ENCODE measurements at regions not wholly inside any gene's neighbourhood (a gene's known extent, or its start where the extent isn't known, plus 50 kb on each side); places are given as distances from the start of the nearest gene placed in this dataset.
"Not testable (repeated sequence)": the region's sequence is repeated elsewhere in the genome, so short reads cannot be mapped to it uniquely, and the experiment has no call there.

DNA sequence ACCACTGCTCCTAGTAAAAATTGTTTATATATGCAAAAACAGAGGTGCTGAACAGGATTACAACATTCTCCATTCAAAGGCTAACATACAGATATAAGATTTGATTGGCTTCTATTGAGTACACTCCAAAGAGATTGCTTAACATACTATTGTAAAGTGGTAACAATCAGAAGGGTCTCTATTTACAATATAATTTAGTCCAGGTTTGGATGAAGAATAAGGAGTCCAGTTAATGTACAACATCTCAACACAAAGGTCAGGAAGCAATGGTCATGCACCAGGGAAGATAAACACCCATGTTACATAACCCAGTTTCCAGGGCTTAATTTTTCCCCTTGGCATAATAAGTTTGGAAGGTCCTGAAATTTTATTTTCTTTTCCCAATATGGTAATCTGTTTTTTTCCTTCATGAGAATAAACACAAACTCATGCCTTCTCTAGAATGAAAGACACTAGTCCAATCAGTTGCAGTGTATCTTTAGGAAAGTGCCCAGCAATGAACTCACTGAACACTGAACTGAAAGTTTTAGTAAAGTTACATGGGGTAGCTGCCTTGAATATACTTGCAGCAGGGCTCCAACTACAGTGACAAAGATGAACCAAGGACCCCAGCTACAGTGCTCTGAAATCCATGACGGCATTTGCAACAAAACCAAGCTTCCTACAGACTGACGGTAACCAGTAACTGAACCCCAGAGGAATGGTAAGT, 255.3 kb upstream of the GJE1 start:
- WGBS (ENCODE audit: low lambda C conversion rate, missing lambda C conversion rate), result 99% methylated on average over 2 of the region's 2 CpGs
- Histone ChIP-seq H3K4me2 (no peak overlapping the region), H3K27ac (no peak overlapping the region), H3K36me3 (replicated peaks; ENCODE audit: insufficient read depth, low read depth) (no peaks in the 10 kb centered on the region), H4K20me1 (ENCODE audit: insufficient read depth, poor library complexity, severe bottlenecking) (no peaks in the 10 kb centered on the region), H3K9me2 (replicated peaks; ENCODE audit: insufficient read depth) (no peaks in the 10 kb centered on the region), H3K4me1 (ENCODE audit: insufficient read depth) (no peaks in the 10 kb centered on the region), H3K27me3 (no peaks in the 10 kb centered on the region), H3K79me2 (no peaks in the 10 kb centered on the region), H3K9me3 (ENCODE audit: low read depth) (no peaks in the 10 kb centered on the region), H3K4me3 (no peak overlapping the region), H2AFZ (no peak overlapping the region)
- no peak for TF ChIP-seq EZH2phosphoT487 (IDR thresholded peaks at IDR 0.05; ENCODE audit: low read depth, severe bottlenecking, unreplicated experiment)
- TF ChIP-seq, protein P1, sequence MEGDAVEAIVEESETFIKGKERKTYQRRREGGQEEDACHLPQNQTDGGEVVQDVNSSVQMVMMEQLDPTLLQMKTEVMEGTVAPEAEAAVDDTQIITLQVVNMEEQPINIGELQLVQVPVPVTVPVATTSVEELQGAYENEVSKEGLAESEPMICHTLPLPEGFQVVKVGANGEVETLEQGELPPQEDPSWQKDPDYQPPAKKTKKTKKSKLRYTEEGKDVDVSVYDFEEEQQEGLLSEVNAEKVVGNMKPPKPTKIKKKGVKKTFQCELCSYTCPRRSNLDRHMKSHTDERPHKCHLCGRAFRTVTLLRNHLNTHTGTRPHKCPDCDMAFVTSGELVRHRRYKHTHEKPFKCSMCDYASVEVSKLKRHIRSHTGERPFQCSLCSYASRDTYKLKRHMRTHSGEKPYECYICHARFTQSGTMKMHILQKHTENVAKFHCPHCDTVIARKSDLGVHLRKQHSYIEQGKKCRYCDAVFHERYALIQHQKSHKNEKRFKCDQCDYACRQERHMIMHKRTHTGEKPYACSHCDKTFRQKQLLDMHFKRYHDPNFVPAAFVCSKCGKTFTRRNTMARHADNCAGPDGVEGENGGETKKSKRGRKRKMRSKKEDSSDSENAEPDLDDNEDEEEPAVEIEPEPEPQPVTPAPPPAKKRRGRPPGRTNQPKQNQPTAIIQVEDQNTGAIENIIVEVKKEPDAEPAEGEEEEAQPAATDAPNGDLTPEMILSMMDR (IDR thresholded peaks at IDR 0.05; ENCODE audit: poor library complexity), result no peak
- TF ChIP-seq EZH2 (IDR thresholded peaks at IDR 0.05; ENCODE audit: borderline replicate concordance), result no peak
- no peak for DNase-seq (ENCODE audit: low spot score)

DNA sequence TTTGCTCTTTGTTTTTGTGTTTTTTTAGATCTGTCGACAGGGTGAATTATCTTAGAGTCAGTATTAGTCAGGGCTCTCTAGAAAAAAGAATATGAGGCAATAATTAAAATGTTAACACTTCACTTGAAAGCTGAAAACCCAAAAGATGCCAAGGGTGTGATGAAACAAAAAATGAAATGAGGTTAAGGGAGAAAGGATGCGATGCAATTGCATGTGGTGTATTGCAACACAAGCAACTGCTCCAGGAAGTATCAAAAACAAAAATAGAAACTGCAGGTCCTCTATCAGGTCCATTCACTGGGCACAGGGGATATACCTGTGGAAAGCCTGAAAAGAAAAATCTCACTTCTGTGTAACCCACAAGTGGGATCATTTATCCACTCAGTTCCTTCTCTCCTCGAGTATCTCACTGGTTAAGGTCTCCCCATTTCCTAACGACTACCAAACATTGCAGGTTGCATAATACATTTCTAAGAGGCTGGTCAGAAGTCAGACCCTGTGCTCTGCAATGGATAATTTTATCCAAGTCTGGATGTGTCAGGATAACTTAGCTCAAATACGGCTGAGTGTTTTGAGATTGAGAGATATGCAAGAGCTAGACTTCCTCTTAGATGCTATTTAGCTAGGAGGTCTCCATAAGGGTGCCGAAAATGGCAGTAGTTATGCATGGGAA, 257.7 kb upstream of the GJE1 start:
- Histone ChIP-seq H2AFZ (no peak overlapping the region), H4K20me1 (ENCODE audit: insufficient read depth, poor library complexity, severe bottlenecking) (no peaks in the 10 kb centered on the region), H3K4me1 (ENCODE audit: insufficient read depth) (no peaks in the 10 kb centered on the region), H3K27me3 (no peaks in the 10 kb centered on the region), H3K4me2 (no peak overlapping the region), H3K36me3 (replicated peaks; ENCODE audit: insufficient read depth, low read depth) (no peaks in the 10 kb centered on the region), H3K79me2 (no peaks in the 10 kb centered on the region), H3K4me3 (no peak overlapping the region), H3K9me2 (replicated peaks; ENCODE audit: insufficient read depth) (no peaks in the 10 kb centered on the region), H3K27ac (no peak overlapping the region), H3K9me3 (ENCODE audit: low read depth) (no peaks in the 10 kb centered on the region)
- no peak for DNase-seq (ENCODE audit: low spot score)
- TF ChIP-seq EZH2phosphoT487 (IDR thresholded peaks at IDR 0.05; ENCODE audit: low read depth, severe bottlenecking, unreplicated experiment) (no peak), EZH2 (IDR thresholded peaks at IDR 0.05; ENCODE audit: borderline replicate concordance) (no peak)
- TF ChIP-seq, protein P1 (IDR thresholded peaks at IDR 0.05; ENCODE audit: poor library complexity), result no peak
- WGBS (ENCODE audit: low lambda C conversion rate, missing lambda C conversion rate), result 87% methylated on average over 6 of the region's 6 CpGs

DNA sequence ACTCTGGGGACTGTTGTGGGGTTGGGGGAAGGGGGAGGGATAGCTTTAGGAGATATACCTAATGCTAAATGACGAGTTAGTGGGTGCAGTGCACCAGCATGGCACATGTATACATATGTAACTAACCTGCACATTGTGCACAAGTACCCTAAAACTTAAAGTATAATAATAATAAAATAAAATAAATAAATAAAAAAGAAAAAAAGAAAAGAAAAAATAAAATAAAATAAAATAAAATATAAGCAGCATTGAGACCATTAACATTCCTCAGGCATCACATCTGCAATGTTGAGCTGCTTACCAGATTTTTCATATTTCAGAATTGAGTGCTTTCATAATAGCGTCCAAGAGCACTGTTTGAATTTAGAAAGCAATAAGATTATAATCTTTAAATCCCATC, 263.2 kb upstream of the GJE1 start:
- not testable (repeated sequence) for H3K9me2 ChIP-seq (replicated peaks; ENCODE audit: insufficient read depth)

DNA sequence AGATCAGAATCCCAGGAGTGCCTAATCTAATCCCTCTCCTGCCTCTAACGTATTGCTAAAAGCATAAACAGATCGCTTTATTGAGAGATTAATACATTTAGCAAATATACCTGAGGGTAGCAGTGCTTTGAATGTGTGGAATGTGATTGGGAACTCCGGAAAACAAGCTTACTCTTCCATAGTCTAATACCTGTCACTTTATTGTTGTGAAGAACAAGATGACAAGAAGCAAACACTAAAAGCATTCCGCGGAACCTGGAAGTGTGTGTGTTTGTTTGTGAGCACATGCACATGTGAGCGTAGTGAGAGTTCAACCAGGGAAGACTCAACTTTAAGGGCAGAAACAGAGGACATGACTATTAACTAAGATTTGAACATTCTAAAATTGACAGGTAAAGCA, 265.0 kb upstream of the GJE1 start:
- DNase-seq (ENCODE audit: low spot score), result no peak
- H3K79me2 ChIP-seq, result no peaks in the 10 kb centered on the region
- no peak overlapping the region for H3K4me2 ChIP-seq
- 66% methylated on average over 6 of the region's 6 CpGs for WGBS (ENCODE audit: low lambda C conversion rate, missing lambda C conversion rate)
- H3K9me2 ChIP-seq (replicated peaks; ENCODE audit: insufficient read depth), result no peaks in the 10 kb centered on the region
- H3K4me3 ChIP-seq, result no peak overlapping the region
- no peaks in the 10 kb centered on the region for H4K20me1 ChIP-seq (ENCODE audit: insufficient read depth, poor library complexity, severe bottlenecking)
- no peaks in the 10 kb centered on the region for H3K9me3 ChIP-seq (ENCODE audit: low read depth)
- no peaks in the 10 kb centered on the region for H3K27me3 ChIP-seq
- no peak for TF ChIP-seq EZH2phosphoT487 (IDR thresholded peaks at IDR 0.05; ENCODE audit: low read depth, severe bottlenecking, unreplicated experiment)
- TF ChIP-seq, protein P1 (IDR thresholded peaks at IDR 0.05; ENCODE audit: poor library complexity), result no peak
- TF ChIP-seq EZH2 (IDR thresholded peaks at IDR 0.05; ENCODE audit: borderline replicate concordance), result no peak
- H3K36me3 ChIP-seq (replicated peaks; ENCODE audit: insufficient read depth, low read depth), result no peaks in the 10 kb centered on the region
- no peaks in the 10 kb centered on the region for H3K4me1 ChIP-seq (ENCODE audit: insufficient read depth)
- H2AFZ ChIP-seq, result no peak overlapping the region
- H3K27ac ChIP-seq, result no peak overlapping the region

More for the DNA sequence above, 263.2 kb upstream of the GJE1 start:
- 82% methylated on average over 2 of the region's 2 CpGs for WGBS (ENCODE audit: low lambda C conversion rate, missing lambda C conversion rate)
- H3K4me1 ChIP-seq (ENCODE audit: insufficient read depth); DNase-seq (ENCODE audit: low spot score); H3K9me3 ChIP-seq (ENCODE audit: low read depth); H3K27ac ChIP-seq; H3K79me2 ChIP-seq; H3K4me2 ChIP-seq; H3K27me3 ChIP-seq; H2AFZ ChIP-seq; H3K4me3 ChIP-seq; H3K36me3 ChIP-seq (replicated peaks; ENCODE audit: insufficient read depth, low read depth); H4K20me1 ChIP-seq (ENCODE audit: insufficient read depth, poor library complexity, severe bottlenecking): not testable (repeated sequence)

Measured in hepatocyte (in vitro differentiated cells).